SU-DHL-6 (cell line): ENCODE measurements at regions not wholly inside any gene's neighbourhood (a gene's known extent, or its start where the extent isn't known, plus 50 kb on each side); places are given as distances from the start of the nearest gene placed in this dataset.

Experiments used
- H2AFZ ChIP-seq: fragments of 200-600 bp; sonication (generic); 2 replicates; pipeline ENCODE4 v1.6.1; 2014; ENCODE audit warnings: low read depth, mild to moderate bottlenecking, moderate library complexity, mixed read lengths, antibody characterized with exemption, low read length; ENCODE audit not compliant: severe bottlenecking
- H3F3A ChIP-seq: fragments of 200-600 bp; shearing (Covaris generic); 2 replicates; pipeline ENCODE4 v1.6.0; 2016; ENCODE audit warnings: antibody characterized with exemption, mild to moderate bottlenecking; ENCODE audit not compliant: insufficient read depth
- H3K27ac ChIP-seq: fragments of 200-600 bp; sonication (generic); 2 replicates; pipeline ENCODE4 v1.5.1; 2016; ENCODE audit warnings: low read depth, mild to moderate bottlenecking, low read length, moderate library complexity, mixed read lengths
- H3K27me3 ChIP-seq: fragments of 200-600 bp; sonication (generic), shearing (Covaris generic); 2 replicates; pipeline ENCODE4 v1.6.0; 2014; ENCODE audit warnings: mild to moderate bottlenecking, low read length
- H3K36me3 ChIP-seq: fragments of 200-600 bp; sonication (generic); 2 replicates; pipeline ENCODE4 v1.6.1; 2014; ENCODE audit warnings: mild to moderate bottlenecking, low read length, mixed read lengths
- H3K4me2 ChIP-seq: fragments of 300-600, 200-600 bp; shearing (Covaris generic), sonication (generic); 2 replicates; pipeline ENCODE4 v1.6.0; 2014; ENCODE audit warnings: low read length, low read depth, mild to moderate bottlenecking; ENCODE audit not compliant: poor library complexity, severe bottlenecking
- H3K4me3 ChIP-seq: fragments of 200-600 bp; sonication (generic); 2 replicates; pipeline ENCODE4 v1.5.1; 2014; ENCODE audit warnings: antibody characterized with exemption, low read length, mild to moderate bottlenecking, mixed read lengths; ENCODE audit not compliant: insufficient read depth, poor library complexity, severe bottlenecking
- H3K79me2 ChIP-seq: fragments of 200-600 bp; sonication (generic); 2 replicates; pipeline ENCODE4 v1.6.1; 2014; ENCODE audit warnings: mild to moderate bottlenecking, low read length, moderate library complexity; ENCODE audit not compliant: insufficient read depth
- H3K9ac ChIP-seq: fragments of 200-600 bp; sonication (generic); 2 replicates; pipeline ENCODE4 v1.7.0; 2014; ENCODE audit warnings: mild to moderate bottlenecking, low read length
- H3K9me2 ChIP-seq: fragments of 200-600 bp; sonication (generic); replicated peaks from 2 replicates; pipeline ENCODE4 v1.6.1; 2014; ENCODE audit warnings: low read length; ENCODE audit not compliant: insufficient read depth
- H3K9me3 ChIP-seq: fragments of 200-600 bp; sonication (generic); 2 replicates; pipeline ENCODE4 v1.6.1; 2014; ENCODE audit warnings: low read length, mixed read lengths; ENCODE audit not compliant: insufficient read depth
- H4K20me1 ChIP-seq: fragments of 200-600 bp; sonication (generic); 2 replicates; pipeline ENCODE4 v1.6.1; 2014; ENCODE audit warnings: low read depth, mild to moderate bottlenecking, antibody characterized with exemption, low read length, moderate library complexity, mixed read lengths
- CTCF ChIP-seq: fragments of 200-600 bp; sonication (generic); IDR thresholded peaks from one replicate; pipeline ENCODE4 v1.5.1; 2017; ENCODE audit warnings: antibody characterized with exemption, mild to moderate bottlenecking, low read length, moderate library complexity; ENCODE audit not compliant: insufficient read depth, poor library complexity, severe bottlenecking
- EZH2phosphoT487 ChIP-seq: fragments of 200-600 bp; sonication (generic), shearing (Covaris generic); conservative IDR thresholded peaks from 2 replicates; pipeline ENCODE4 v1.6.1; 2018; ENCODE audit warnings: mild to moderate bottlenecking, antibody characterized with exemption, low read length, moderate library complexity, mixed read lengths

- no peaks in the 10 kb centered on the region for H3K27me3 ChIP-seq
- no peaks in the 10 kb centered on the region for H3K79me2 ChIP-seq
- H3K4me3 ChIP-seq: no peak overlapping the region
- H3F3A ChIP-seq: no peaks in the 10 kb centered on the region
- no peaks in the 10 kb centered on the region for H3K36me3 ChIP-seq
- no peak overlapping the region for H3K27ac ChIP-seq
- no peak for TF ChIP-seq CTCF
- TF ChIP-seq EZH2phosphoT487: no peak
- H3K9ac ChIP-seq: no peak overlapping the region
- H3K4me2 ChIP-seq: no peak overlapping the region
- no peaks in the 10 kb centered on the region for H3K9me2 ChIP-seq
- no peak overlapping the region for H2AFZ ChIP-seq
- no peaks in the 10 kb centered on the region for H3K9me3 ChIP-seq
- no peaks in the 10 kb centered on the region for H4K20me1 ChIP-seq
Observed at GRCh38 chr4:33334416-33334815, 2614.2 kb downstream of the PCDH7 start.

- TF ChIP-seq EZH2phosphoT487 (no peak), CTCF (no peak)
- no peak overlapping the region for H3K9ac ChIP-seq
- no peaks in the 10 kb centered on the region for H3K79me2 ChIP-seq
- H3K9me2 ChIP-seq: no peaks in the 10 kb centered on the region
- no peak overlapping the region for H2AFZ ChIP-seq
- H3K4me3 ChIP-seq: no peak overlapping the region
- H3K4me2 ChIP-seq: no peak overlapping the region
- H3K27me3 ChIP-seq: no peaks in the 10 kb centered on the region
- no peaks in the 10 kb centered on the region for H3K36me3 ChIP-seq
- H3K27ac ChIP-seq: no peak overlapping the region
- H3K9me3 ChIP-seq: no peaks in the 10 kb centered on the region
- H3F3A ChIP-seq: no peaks in the 10 kb centered on the region
- H4K20me1 ChIP-seq: no peaks in the 10 kb centered on the region
Observed at GRCh38 chr4:33339762-33340161, 2619.6 kb downstream of the PCDH7 start.

- H3K9me3 ChIP-seq: no peaks in the 10 kb centered on the region
- no peak overlapping the region for H3K9ac ChIP-seq
- no peak overlapping the region for H3K4me2 ChIP-seq
- H3K79me2 ChIP-seq: no peaks in the 10 kb centered on the region
- TF ChIP-seq CTCF: no peak
- no peak for TF ChIP-seq EZH2phosphoT487
- H3K36me3 ChIP-seq: no peaks in the 10 kb centered on the region
- no peaks in the 10 kb centered on the region for H4K20me1 ChIP-seq
- no peak overlapping the region for H2AFZ ChIP-seq
- H3F3A ChIP-seq: no peaks in the 10 kb centered on the region
- H3K9me2 ChIP-seq: no peaks in the 10 kb centered on the region
- H3K27ac ChIP-seq: no peak overlapping the region
- no peaks in the 10 kb centered on the region for H3K27me3 ChIP-seq
- H3K4me3 ChIP-seq: no peak overlapping the region
Observed at GRCh38 chr4:33340168-33340567, 2620.0 kb downstream of the PCDH7 start.
